ENCODE measurements at regions not wholly inside any gene's neighbourhood (a gene's known extent, or its start where the extent isn't known, plus 50 kb on each side); places are given as distances from the start of the nearest gene placed in this dataset.

DNA sequence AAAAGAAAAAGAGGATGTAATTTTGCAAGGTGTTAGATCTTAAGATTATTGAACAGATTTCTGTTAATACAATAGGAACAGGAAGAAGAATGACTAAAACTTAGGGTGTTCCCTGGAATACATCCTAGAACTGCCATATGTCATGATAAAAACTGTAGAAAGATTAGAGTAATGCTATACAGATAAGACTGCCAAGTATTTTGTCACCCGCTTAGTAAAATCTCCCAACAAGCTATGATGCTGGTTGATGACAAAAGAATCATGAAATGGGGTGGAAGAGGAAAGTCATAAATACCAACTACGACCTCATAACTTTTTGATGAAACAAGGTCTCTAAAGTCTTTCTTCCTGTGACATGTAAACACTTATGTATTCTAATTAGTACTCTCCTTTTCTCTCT, 163.6 kb upstream of the COL3A1 start:
- H3K27ac Mint-ChIP-seq (ENCODE audit: unreplicated experiment): no peak overlapping the region
- H3K4me1 Mint-ChIP-seq (ENCODE audit: unreplicated experiment): no peaks in the 10 kb centered on the region
- DNase-seq (ENCODE audit: low spot score): no peak
- TF ChIP-seq, protein P1, sequence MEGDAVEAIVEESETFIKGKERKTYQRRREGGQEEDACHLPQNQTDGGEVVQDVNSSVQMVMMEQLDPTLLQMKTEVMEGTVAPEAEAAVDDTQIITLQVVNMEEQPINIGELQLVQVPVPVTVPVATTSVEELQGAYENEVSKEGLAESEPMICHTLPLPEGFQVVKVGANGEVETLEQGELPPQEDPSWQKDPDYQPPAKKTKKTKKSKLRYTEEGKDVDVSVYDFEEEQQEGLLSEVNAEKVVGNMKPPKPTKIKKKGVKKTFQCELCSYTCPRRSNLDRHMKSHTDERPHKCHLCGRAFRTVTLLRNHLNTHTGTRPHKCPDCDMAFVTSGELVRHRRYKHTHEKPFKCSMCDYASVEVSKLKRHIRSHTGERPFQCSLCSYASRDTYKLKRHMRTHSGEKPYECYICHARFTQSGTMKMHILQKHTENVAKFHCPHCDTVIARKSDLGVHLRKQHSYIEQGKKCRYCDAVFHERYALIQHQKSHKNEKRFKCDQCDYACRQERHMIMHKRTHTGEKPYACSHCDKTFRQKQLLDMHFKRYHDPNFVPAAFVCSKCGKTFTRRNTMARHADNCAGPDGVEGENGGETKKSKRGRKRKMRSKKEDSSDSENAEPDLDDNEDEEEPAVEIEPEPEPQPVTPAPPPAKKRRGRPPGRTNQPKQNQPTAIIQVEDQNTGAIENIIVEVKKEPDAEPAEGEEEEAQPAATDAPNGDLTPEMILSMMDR (IDR thresholded peaks at IDR 0.05; ENCODE audit: unreplicated experiment): no peak
- no peaks in the 10 kb centered on the region for H3K27me3 Mint-ChIP-seq (ENCODE audit: unreplicated experiment)
- no peak overlapping the region for H3K4me3 Mint-ChIP-seq (ENCODE audit: unreplicated experiment)
- no peaks in the 10 kb centered on the region for H3K36me3 Mint-ChIP-seq (ENCODE audit: low read depth, unreplicated experiment)
- H3K9me3 Mint-ChIP-seq (ENCODE audit: unreplicated experiment): no peaks in the 10 kb centered on the region

DNA sequence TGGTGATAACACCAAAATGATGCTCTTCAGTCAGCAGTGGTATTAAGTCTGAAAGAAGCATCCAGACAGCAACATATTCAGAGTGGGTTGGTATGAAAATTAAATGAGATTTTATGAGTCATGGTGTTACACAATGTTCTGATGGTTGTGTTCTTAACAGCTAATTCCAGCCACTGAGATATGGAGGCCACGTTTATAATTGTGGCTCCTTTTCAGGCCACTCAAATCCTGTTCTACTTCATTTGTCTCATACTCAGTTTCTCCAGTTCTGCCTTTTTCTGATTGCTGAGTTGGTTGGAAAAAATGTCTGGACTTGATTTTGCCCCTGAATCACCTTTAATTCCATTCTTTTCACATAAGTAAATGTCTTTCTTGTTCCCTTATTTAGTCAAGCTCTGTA, 162.7 kb upstream of the COL3A1 start:
- H3K36me3 Mint-ChIP-seq (ENCODE audit: low read depth, unreplicated experiment): no peaks in the 10 kb centered on the region
- TF ChIP-seq, protein P1 (IDR thresholded peaks at IDR 0.05; ENCODE audit: unreplicated experiment): no peak
- no peak for DNase-seq (ENCODE audit: low spot score)
- H3K27me3 Mint-ChIP-seq (ENCODE audit: unreplicated experiment): no peaks in the 10 kb centered on the region
- H3K27ac Mint-ChIP-seq (ENCODE audit: unreplicated experiment): no peak overlapping the region
- no peaks in the 10 kb centered on the region for H3K9me3 Mint-ChIP-seq (ENCODE audit: unreplicated experiment)
- H3K4me3 Mint-ChIP-seq (ENCODE audit: unreplicated experiment): no peak overlapping the region
- H3K4me1 Mint-ChIP-seq (ENCODE audit: unreplicated experiment): no peaks in the 10 kb centered on the region

DNA sequence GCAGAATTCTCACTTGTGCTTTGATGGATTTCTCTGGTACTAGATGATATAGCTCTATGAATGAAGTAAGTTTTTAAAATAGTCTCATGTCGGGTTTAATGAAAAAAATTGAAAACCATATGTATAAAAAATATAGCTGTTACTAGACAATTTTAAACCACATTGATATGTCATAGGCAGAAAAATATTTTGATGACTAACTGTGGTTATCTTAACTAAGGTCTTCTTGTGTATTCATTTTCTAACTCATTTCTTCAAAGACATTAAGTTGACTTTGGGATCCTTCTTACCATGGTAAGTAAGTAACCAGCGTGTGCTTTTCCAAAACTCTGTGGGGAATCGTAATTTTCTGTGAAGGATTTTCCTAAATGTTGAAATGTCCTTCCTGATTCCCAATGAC, 160.9 kb upstream of the COL3A1 start:
- TF ChIP-seq, protein P1 (IDR thresholded peaks at IDR 0.05; ENCODE audit: unreplicated experiment): no peak
- H3K4me3 Mint-ChIP-seq (ENCODE audit: unreplicated experiment): no peak overlapping the region
- no peaks in the 10 kb centered on the region for H3K9me3 Mint-ChIP-seq (ENCODE audit: unreplicated experiment)
- no peak for DNase-seq (ENCODE audit: low spot score)
- no peaks in the 10 kb centered on the region for H3K27me3 Mint-ChIP-seq (ENCODE audit: unreplicated experiment)
- no peaks in the 10 kb centered on the region for H3K36me3 Mint-ChIP-seq (ENCODE audit: low read depth, unreplicated experiment)
- H3K4me1 Mint-ChIP-seq (ENCODE audit: unreplicated experiment): no peaks in the 10 kb centered on the region
- no peak overlapping the region for H3K27ac Mint-ChIP-seq (ENCODE audit: unreplicated experiment)

DNA sequence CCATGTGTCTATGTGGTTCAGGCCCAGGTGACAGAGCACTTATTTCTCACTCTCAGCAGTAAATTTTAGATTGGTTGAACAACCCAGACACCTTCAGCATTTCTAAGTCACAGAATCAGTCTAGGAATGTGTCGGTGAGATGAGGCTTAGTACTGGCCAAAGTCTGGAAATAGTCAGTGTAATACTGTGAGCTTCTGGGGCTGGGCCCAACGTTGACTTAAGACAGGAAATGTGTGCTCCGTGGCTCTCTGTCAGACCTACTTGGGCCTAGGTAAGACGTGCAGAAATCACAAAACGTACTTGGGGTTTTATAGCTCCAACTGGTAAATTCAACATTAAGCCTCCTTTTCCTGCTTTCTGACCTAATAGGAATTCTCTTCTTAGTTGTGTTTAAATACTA, 160.3 kb upstream of the COL3A1 start:
- TF ChIP-seq, protein P1 (IDR thresholded peaks at IDR 0.05; ENCODE audit: unreplicated experiment): no peak
- Mint-ChIP-seq H3K4me3 (ENCODE audit: unreplicated experiment) (no peak overlapping the region), H3K36me3 (ENCODE audit: low read depth, unreplicated experiment) (no peaks in the 10 kb centered on the region), H3K9me3 (ENCODE audit: unreplicated experiment) (no peaks in the 10 kb centered on the region), H3K27ac (ENCODE audit: unreplicated experiment) (no peak overlapping the region), H3K27me3 (ENCODE audit: unreplicated experiment) (no peaks in the 10 kb centered on the region), H3K4me1 (ENCODE audit: unreplicated experiment) (peaks cover 3% of the 10 kb centered on the region)
- DNase-seq (ENCODE audit: low spot score): no peak

DNA sequence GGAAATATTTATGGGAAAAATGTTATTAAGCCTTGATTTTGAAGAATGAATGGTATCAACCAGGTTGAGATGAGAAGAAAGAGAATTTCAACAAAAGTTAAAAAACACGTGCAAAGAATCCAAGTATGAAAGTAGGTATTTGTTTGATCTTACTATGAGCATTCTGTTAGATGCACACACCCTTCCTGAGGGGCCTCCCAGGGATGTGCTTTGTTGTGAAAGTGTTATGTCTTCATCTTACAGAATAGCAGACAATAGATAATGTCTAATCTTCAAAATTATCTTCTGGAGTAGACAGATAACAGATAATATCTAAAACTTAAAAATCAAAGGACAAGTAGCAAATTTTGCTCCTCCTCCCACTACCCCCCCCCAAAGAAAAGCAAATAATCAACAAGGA, 155.2 kb upstream of the COL3A1 start:
- Mint-ChIP-seq H3K4me1 (ENCODE audit: unreplicated experiment) (peaks cover 3% of the 10 kb centered on the region), H3K36me3 (ENCODE audit: low read depth, unreplicated experiment) (no peaks in the 10 kb centered on the region), H3K27ac (ENCODE audit: unreplicated experiment) (no peak overlapping the region), H3K4me3 (ENCODE audit: unreplicated experiment) (no peak overlapping the region), H3K9me3 (ENCODE audit: unreplicated experiment) (no peaks in the 10 kb centered on the region), H3K27me3 (ENCODE audit: unreplicated experiment) (no peaks in the 10 kb centered on the region)
- DNase-seq (ENCODE audit: low spot score): no peak
- TF ChIP-seq, protein P1 (IDR thresholded peaks at IDR 0.05; ENCODE audit: unreplicated experiment): no peak

All from endothelial cell (in vitro differentiated cells).